Stomach (tissue), 8 donors: ENCODE measurements at regions not wholly inside any gene's neighbourhood (a gene's known extent, or its start where the extent isn't known, plus 50 kb on each side); places are given as distances from the start of the nearest gene placed in this dataset.
A peak's percentile ranks its signal among the peaks of the same experiment; 100 is the strongest.
"Not testable (repeated sequence)": the region's sequence is repeated elsewhere in the genome, so short reads cannot be mapped to it uniquely, and the experiment has no call there.

Source experiments
- DNase-seq, 2 donors: peaks; one replicate each; pipeline versions ENCODE4 v3.0.0 to v3.0.0-alpha.2; 2013 to 2019
- H3K27ac ChIP-seq, 5 donors: fragments of 200-600 bp in 4 of 5; sonication (generic) in 4 of 5; one replicate each; pipeline ENCODE4 v1.5.1; 2013 to 2019; ENCODE audit warnings: mild to moderate bottlenecking in 1 of 5, moderate library complexity in 1 of 5
- H3K27me3 ChIP-seq, 3 donors: fragments of 200-600 bp; sonication (generic); one replicate each; pipeline ENCODE4 v1.5.1; 2017 to 2019; ENCODE audit warnings: mixed run types in 1 of 3
- H3K36me3 ChIP-seq, 4 donors: fragments of 200-600 bp; sonication (generic); 1 replicate in 3 of 4; 2 replicates in 1 of 4; pipeline ENCODE4 v1.5.1; 2016 to 2019
- H3K4me1 ChIP-seq, 4 donors: fragments of 200-600 bp; sonication (generic); one replicate each; pipeline ENCODE4 v1.5.1; 2016 to 2019
- H3K4me3 ChIP-seq, 4 donors: fragments of 200-600 bp; sonication (generic) in 3 of 4; one replicate each; pipeline ENCODE4 v1.5.1; 2016 to 2019; ENCODE audit warnings: mild to moderate bottlenecking in 1 of 4
- H3K9me3 ChIP-seq, 4 donors: fragments of 200-600 bp; sonication (generic); one replicate each; pipeline ENCODE4 v1.5.1; 2016 to 2019
- CTCF ChIP-seq, 7 experiments: fragments of 450-650 bp in 4 of 7; fragments of 200-600 bp in 3 of 7; sonication (generic) in 3 of 7; IDR thresholded peaks; one replicate each; pipeline ENCODE4 v1.5.1; 2016 to 2019; ENCODE audit warnings: antibody characterized with exemption in 7 of 7, control low read depth in 2 of 7, mild to moderate bottlenecking in 1 of 7
- EP300 ChIP-seq: sonication (generic); formaldehyde crosslinking; IDR thresholded peaks from one replicate; pipeline ENCODE4 v1.6.1; 2017; ENCODE audit warnings: antibody characterized with exemption
- POLR2A ChIP-seq, 4 donors: fragments of 450-650 bp; IDR thresholded peaks; one replicate each; pipeline ENCODE4 v1.6.1; 2016; ENCODE audit warnings: antibody characterized with exemption in 4 of 4, control low read depth in 2 of 4, mild to moderate bottlenecking in 1 of 4, moderate library complexity in 1 of 4
- POLR2AphosphoS5 ChIP-seq, 3 donors: sonication (generic); formaldehyde crosslinking; IDR thresholded peaks; one replicate each; pipeline ENCODE4 v1.6.1; 2016; ENCODE audit warnings: antibody characterized with exemption in 3 of 3
- WGBS, 5 donors: extraction: QIAGEN DNeasy Blood & Tissue Kit in 3 of 5; methylation state at CpG; one replicate each; pipeline versions ENCODE4 v1.1.5 to v1.1.7; 2013 to 2018; 5-methylcytosine and 5-hydroxymethylcytosine counted together
- intact Hi-C: fragments of 100-400 bp; cut with DNase I; formaldehyde crosslinking; loops from one replicate; pipeline ENCODE4 v1.15.1; 2023; ENCODE audit warnings: low total_unique reads
- donor health status: healthy with polysubstance abuse.
- donor health status: Bipolar disorder and iron deficiency.
- donor health status: healthy.

GRCh38 chr19:28632371-28633080 lies 580.4 kb downstream of the UQCRFS1 start:
- no peaks in the 10 kb centered on the region for H3K36me3 ChIP-seq
- no peaks in the 10 kb centered on the region for H3K4me1 ChIP-seq
- H3K27me3 ChIP-seq, result no peaks in the 10 kb centered on the region
- 61 to 80% (median 75%) methylated on average over 2 to 7 of the region's 7 CpGs for WGBS, 5 donors
- TF ChIP-seq EP300 (no peak), POLR2A (IDR thresholded peaks at IDR 0.05) (no peak), POLR2AphosphoS5 (IDR thresholded peaks at IDR 0.05) (no peak), CTCF (IDR thresholded peaks at IDR 0.05) (no peak)
- H3K27ac ChIP-seq, result no peak overlapping the region
- H3K4me3 ChIP-seq, result no peak overlapping the region
- peaks cover 0 to 29% (median 6%) of the 10 kb centered on the region in 4 donors for H3K9me3 ChIP-seq
- intact Hi-C loops, result no loop called here
- DNase-seq, result peak in 1 of 2 donors; percentile 27

- no peak overlapping the region for H3K4me3 ChIP-seq
- DNase-seq, result no peak
- H3K27ac ChIP-seq, result no peak overlapping the region
- H3K27me3 ChIP-seq, result no peaks in the 10 kb centered on the region
- WGBS, 5 donors, result 77 to 92% (median 82%) methylated on average over 5 to 6 of the region's 6 CpGs
- intact Hi-C loops, result no loop called here
- H3K4me1 ChIP-seq, result no peaks in the 10 kb centered on the region
- no peaks in the 10 kb centered on the region for H3K36me3 ChIP-seq
- peaks cover 0 to 35% (median 10%) of the 10 kb centered on the region in 4 donors for H3K9me3 ChIP-seq
- TF ChIP-seq POLR2A (IDR thresholded peaks at IDR 0.05) (no peak), CTCF (IDR thresholded peaks at IDR 0.05) (no peak), EP300 (no peak), POLR2AphosphoS5 (IDR thresholded peaks at IDR 0.05) (no peak)
Observed at GRCh38 chr19:28631961-28632360, 581.0 kb downstream of the UQCRFS1 start.

- intact Hi-C loops, result no loop called here
- no peak for DNase-seq
- Histone ChIP-seq H3K36me3 (no peaks in the 10 kb centered on the region), H3K27ac (no peak overlapping the region), H3K4me1 (no peaks in the 10 kb centered on the region), H3K27me3 (no peaks in the 10 kb centered on the region), H3K9me3 (peaks cover 0 to 21% (median 6%) of the 10 kb centered on the region in 4 donors), H3K4me3 (no peak overlapping the region)
- WGBS, 5 donors, result 81 to 93% (median 89%) methylated on average over 1 of the region's 1 CpG
- TF ChIP-seq POLR2AphosphoS5 (IDR thresholded peaks at IDR 0.05) (no peak), EP300 (no peak), CTCF (IDR thresholded peaks at IDR 0.05) (no peak), POLR2A (IDR thresholded peaks at IDR 0.05) (no peak)
Observed at GRCh38 chr19:28627669-28628068, 585.3 kb downstream of the UQCRFS1 start.

GRCh38 chr19:28626407-28626806 lies 586.5 kb downstream of the UQCRFS1 start:
- WGBS, 5 donors, result 84 to 96% (median 92%) methylated on average over 2 of the region's 2 CpGs
- H3K27me3 ChIP-seq, H3K4me3 ChIP-seq, H3K4me1 ChIP-seq, H3K36me3 ChIP-seq, DNase-seq, H3K27ac ChIP-seq, intact Hi-C loops: not testable (repeated sequence)
- H3K9me3 ChIP-seq, result peaks cover 0 to 21% (median 6%) of the 10 kb centered on the region in 4 donors

GRCh38 chr19:28619816-28620429 lies 593.0 kb downstream of the UQCRFS1 start:
- WGBS, 5 donors, result 66 to 79% (median 75%) methylated on average over 5 of the region's 5 CpGs
- intact Hi-C loops, result no loop called here
- H3K4me3 ChIP-seq, result no peak overlapping the region
- H3K4me1 ChIP-seq, result no peaks in the 10 kb centered on the region
- DNase-seq, result no peak
- no peaks in the 10 kb centered on the region for H3K27me3 ChIP-seq
- TF ChIP-seq EP300, result no peak
- TF ChIP-seq POLR2AphosphoS5 (IDR thresholded peaks at IDR 0.05), result no peak
- no peak for TF ChIP-seq CTCF (IDR thresholded peaks at IDR 0.05)
- no peak overlapping the region for H3K27ac ChIP-seq
- no peaks in the 10 kb centered on the region for H3K36me3 ChIP-seq
- H3K9me3 ChIP-seq, result peaks cover 5 to 26% (median 13%) of the 10 kb centered on the region in 4 donors
